Right kidney (tissue), 1 donor: ENCODE measurements at regions not wholly inside any gene's neighbourhood (a gene's known extent, or its start where the extent isn't known, plus 50 kb on each side); places are given as distances from the start of the nearest gene placed in this dataset.

Experiments
- DNase-seq: peaks from one replicate; pipeline ENCODE4 v3.0.0-alpha.2; 2016

- DNase-seq: no peak
These were observed 50.0 kb upstream of the TRPM1 start for GRCh38 chr15:31151301-31152233.

DNA sequence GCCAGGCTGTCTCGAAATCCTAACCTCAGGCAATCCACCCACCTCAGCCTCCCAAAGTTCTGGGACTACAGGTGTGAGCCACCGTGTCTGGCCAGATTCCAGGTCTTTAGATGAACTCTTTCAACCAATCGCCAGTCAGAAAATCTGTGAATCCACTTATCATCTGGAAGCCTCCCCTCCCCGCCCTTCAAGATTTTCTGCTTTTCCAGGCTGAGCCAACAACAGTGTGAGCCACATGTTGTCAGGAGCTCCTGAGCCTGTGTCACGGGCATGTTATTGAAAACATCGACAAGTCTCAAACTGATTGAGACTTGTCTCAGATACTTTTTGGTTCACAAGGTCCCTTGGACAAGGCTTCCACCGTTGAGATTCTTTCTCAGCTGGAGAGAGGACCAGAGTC lies 52.0 kb upstream of the TRPM1 start:
- DNase-seq: no peak

- DNase-seq: no peak
These were observed 53.6 kb upstream of the TRPM1 start for GRCh38 chr15:31155151-31155550.

DNA sequence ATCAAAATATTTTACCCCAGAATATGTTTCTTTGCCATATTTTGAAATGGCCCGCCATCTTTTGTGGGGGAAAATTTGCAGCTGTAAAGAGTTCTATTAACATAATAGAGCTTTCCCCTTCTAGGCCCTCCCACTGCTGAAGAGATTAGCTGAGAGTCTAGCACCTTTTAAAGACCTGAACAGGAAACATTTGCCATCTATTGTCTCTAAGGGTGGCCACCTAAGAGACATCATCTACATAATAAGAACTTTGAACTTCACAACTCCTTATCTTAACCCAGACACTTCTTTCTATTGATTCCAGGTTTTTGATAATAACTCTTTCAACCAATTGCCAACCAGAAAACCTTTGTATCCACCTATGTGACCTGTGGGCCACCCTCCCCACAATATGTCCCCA lies 54.7 kb upstream of the TRPM1 start:
- DNase-seq: no peak

- no peak for DNase-seq
These were observed 55.3 kb upstream of the TRPM1 start for GRCh38 chr15:31156808-31157207.

DNA sequence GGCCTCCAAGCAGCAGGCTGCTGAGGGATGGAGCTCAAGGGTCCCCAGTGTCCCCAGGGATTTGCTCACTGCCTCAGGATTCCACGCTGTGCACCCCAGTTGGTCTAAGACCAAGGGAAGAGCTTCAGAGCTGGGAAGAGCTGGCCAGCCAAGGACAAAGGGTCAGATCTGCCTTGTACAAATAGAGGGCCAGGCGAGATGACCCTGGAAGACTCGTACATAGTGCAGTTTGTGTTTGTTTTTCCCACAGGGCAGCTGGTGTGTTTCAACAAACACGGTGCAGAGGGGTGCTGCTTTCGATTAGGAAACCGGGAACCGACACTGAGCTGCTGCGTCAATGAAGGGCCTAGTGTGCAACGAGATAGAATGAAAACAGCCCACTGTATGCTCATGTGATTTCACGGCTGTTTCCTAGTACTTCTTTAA lies 56.1 kb upstream of the TRPM1 start:
- DNase-seq: no peak

- DNase-seq: no peak
These were observed 57.5 kb upstream of the TRPM1 start for GRCh38 chr15:31158858-31159569.

DNA sequence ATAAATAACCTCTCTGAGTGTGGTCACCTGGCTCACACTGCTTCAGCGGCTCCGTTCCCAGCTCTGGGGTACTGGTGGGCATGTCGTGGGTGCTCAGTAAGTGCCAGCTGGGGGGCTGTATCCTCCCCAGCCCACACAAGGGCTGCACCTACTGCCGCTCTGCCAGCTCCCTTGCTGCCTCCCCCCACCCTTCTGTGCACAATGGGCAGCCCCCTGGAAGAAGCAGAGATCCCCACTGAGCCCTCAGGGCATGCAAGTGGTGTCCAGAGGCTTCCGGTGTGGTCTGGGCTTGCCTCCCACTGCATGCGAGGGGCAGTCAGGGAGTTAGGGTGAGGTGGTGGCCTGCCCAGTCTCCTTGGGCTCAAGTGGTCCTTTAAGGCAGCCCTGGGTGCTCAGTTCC lies 58.3 kb upstream of the TRPM1 start:
- DNase-seq: no peak

DNA sequence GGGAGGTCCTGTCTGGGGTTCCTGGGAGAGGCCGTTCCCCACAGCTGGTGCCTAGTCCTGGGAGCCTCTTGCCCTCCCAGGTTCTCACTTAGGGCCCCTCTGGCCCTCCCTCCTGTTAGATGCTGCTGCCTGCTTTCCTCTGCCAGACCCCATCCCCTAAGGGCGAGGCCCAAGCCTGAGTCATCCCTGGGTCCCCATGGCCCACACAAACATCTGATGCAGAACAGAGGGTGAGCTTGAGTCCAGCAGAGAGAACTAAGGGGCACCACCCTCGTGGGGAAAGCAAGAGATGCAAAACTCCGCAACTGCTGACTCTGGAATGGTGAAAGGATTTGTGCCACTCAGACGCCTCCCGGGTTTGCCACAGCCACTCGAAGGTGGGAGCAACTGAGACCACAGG lies 58.8 kb upstream of the TRPM1 start:
- no peak for DNase-seq

DNA sequence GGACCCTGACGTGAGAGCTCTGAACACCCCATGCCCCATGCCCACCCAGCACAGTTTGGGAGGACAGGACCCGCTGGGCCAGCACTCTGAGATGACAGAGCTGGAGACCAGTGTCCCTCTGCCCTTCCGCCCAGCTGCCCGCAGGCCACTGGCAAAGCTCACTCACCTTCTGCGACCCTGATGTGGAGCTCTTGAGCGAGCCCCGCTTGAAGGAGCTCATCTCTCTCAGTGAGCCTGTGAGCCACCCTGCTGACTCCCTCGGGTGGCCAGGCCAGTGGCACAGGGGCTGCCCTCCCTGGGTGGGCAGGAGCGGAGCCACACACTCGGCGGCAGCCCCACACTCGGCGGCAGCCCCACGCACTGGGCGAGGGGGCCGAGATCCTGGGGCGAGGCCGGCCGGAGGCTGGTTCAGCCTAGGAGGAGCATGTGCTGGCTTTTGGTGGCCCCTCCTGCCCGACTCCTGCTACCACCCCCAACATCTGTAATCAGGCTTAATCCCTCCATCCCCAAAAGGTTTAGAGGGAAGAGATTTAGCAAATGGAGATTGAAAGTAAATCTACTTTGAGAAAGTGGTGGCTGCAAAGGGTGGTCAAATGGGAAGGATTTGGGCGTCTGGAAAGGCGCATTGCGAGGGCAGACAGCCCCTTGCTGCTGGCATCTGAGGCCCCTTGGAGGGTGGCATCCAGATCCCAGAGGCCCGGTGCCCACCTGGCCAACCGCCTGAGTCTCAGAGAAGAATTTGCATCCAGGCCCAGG lies 59.4 kb upstream of the TRPM1 start:
- DNase-seq: no peak

GRCh38 chr15:31161951-31162350 lies 60.4 kb upstream of the TRPM1 start:
- no peak for DNase-seq

- no peak for DNase-seq
These were observed 61.4 kb upstream of the TRPM1 start for GRCh38 chr15:31162721-31163510.

- no peak for DNase-seq
These were observed 62.4 kb upstream of the TRPM1 start for GRCh38 chr15:31163769-31164572.

DNA sequence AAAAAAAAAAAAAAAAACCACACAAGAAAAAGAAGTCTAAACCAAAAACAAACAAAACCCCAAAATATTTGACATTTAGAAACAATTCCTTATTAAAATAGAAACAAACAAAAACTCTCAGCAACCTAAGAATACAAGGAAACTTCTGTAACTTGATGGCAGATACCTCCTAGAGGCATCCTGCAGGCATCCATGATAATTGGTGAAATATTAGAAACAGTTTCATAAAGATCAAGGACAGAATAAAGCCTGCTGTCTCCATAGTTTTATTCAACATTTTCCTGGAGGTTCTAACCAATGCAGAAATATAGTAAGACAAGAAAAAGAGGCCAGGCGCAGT lies 63.0 kb upstream of the TRPM1 start:
- DNase-seq: no peak

- DNase-seq: no peak
These were observed 68.0 kb upstream of the TRPM1 start for GRCh38 chr15:31169558-31169957.

DNA sequence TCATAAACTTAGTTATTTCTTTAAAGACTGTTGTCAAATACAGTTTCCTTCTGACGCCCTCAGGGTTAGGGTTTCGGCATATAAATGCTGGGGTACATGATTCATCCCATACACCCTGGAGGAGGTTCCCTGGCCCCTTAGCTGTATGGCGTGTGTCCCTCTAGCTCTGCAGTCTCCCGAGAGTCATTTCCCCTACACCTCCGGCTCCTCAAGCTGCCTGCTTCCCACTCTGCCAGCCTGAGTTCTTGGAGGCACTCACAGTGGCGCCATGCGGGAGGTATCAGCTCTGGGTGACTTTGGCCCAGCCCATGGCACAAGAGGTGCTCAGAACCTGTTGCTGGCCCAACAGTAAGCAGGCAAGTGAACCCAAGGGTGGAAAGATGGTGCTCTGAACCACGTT lies 70.2 kb upstream of the TRPM1 start:
- DNase-seq: no peak

DNA sequence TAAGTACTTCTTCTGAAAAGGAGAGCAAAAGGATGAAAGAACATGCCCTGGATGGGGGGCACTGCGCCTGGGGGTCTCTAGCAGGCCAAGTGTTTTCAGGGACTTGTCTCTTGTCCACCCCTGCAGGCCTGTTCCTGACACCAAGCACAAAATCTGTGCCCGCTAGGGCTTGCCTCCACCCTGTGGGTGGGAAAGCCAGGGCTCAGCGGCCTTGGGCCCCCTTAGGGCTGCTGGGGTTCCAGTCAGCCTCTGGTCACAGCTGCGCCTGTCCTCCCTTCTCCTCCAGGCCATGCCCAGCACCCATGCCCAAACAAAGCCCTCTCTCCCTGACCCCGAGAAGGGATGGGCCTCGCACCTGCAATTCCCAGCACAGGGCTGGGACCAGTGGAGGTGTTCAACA lies 71.1 kb upstream of the TRPM1 start:
- no peak for DNase-seq

GRCh38 chr15:31173790-31174450 lies 72.4 kb upstream of the TRPM1 start:
- no peak for DNase-seq

- no peak for DNase-seq
These were observed 74.0 kb upstream of the TRPM1 start for GRCh38 chr15:31175484-31175883.

GRCh38 chr15:31177951-31178350 lies 76.4 kb upstream of the TRPM1 start:
- DNase-seq: no peak

DNA sequence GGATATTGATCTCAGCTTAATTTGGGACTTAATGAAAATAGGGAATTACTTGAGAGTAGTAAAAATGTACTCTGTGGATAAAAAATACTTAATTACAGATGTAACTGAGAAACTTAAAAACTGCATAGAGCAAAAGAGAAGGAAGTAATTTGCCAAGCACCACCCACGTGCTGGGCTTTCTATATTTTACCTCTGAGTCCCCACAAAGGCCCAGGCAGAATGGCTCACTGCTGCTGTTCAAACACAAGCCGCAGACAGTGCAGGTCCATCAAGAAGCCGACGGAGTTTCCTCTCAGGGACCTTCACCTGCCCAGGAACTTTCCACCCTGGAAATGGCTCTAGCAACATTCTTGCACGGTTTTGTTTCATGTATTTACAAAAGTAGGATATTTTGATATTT lies 77.2 kb upstream of the TRPM1 start:
- no peak for DNase-seq
